Karpas-422 (cell line): ENCODE measurements at regions not wholly inside any gene's neighbourhood (a gene's known extent, or its start where the extent isn't known, plus 50 kb on each side); places are given as distances from the start of the nearest gene placed in this dataset.

ENCODE experiments used
- DNase-seq: peaks from one replicate; pipeline ENCODE4 v3.0.0-alpha.2; 2015
- H2AFZ ChIP-seq: fragments of 200-600 bp; sonication (generic); 2 replicates; pipeline ENCODE4 v1.6.1; 2014; ENCODE audit warnings: antibody characterized with exemption, low read length, mixed read lengths
- H3K27ac ChIP-seq: fragments of 200-600 bp; sonication (generic); 2 replicates; pipeline ENCODE4 v1.5.1; 2014; ENCODE audit warnings: mild to moderate bottlenecking, low read length, moderate library complexity
- H3K27me3 ChIP-seq: fragments of 200-600 bp; sonication (generic); 2 replicates; pipeline ENCODE4 v1.6.1; 2014; ENCODE audit warnings: low read length, mixed read lengths
- H3K36me3 ChIP-seq: fragments of 200-600 bp; sonication (generic); 2 replicates; pipeline ENCODE4 v1.6.1; 2014; ENCODE audit warnings: low read length, mixed read lengths; ENCODE audit not compliant: insufficient read depth
- H3K4me1 ChIP-seq: fragments of 200-600 bp; sonication (generic); 2 replicates; pipeline ENCODE4 v1.6.1; 2014; ENCODE audit warnings: mild to moderate bottlenecking, low read length, mixed read lengths
- H3K4me2 ChIP-seq: fragments of 200-600 bp; sonication (generic); 2 replicates; pipeline ENCODE4 v1.6.1; 2014; ENCODE audit warnings: low read length, low read depth, mild to moderate bottlenecking; ENCODE audit not compliant: poor library complexity, severe bottlenecking
- H3K4me3 ChIP-seq: fragments of 200-600 bp; sonication (generic); 2 replicates; pipeline ENCODE4 v1.5.1; 2014; ENCODE audit warnings: mild to moderate bottlenecking, antibody characterized with exemption, low read length, mixed read lengths
- H3K79me2 ChIP-seq: fragments of 200-600 bp; sonication (generic); 2 replicates; pipeline ENCODE4 v1.6.1; 2014; ENCODE audit warnings: mild to moderate bottlenecking, low read length, mixed read lengths
- H3K9ac ChIP-seq: fragments of 200-600 bp; sonication (generic); 2 replicates; pipeline ENCODE4 v1.6.0; 2014; ENCODE audit warnings: low read length
- H3K9me2 ChIP-seq: fragments of 200-600 bp; sonication (generic), shearing (Covaris generic); replicated peaks from 2 replicates; pipeline ENCODE4 v1.6.0; 2014; ENCODE audit warnings: mild to moderate bottlenecking, low read length, moderate library complexity; ENCODE audit not compliant: insufficient read depth
- H3K9me3 ChIP-seq: fragments of 300-700, 200-600 bp; sonication (generic); 2 replicates; pipeline ENCODE4 v1.6.1; 2014; ENCODE audit warnings: low read length, mixed read lengths
- H4K20me1 ChIP-seq: fragments of 200-600 bp; sonication (generic); 2 replicates; pipeline ENCODE4 v1.6.1; 2014; ENCODE audit warnings: mild to moderate bottlenecking, antibody characterized with exemption, low read length, low read depth; ENCODE audit not compliant: insufficient read depth

DNA sequence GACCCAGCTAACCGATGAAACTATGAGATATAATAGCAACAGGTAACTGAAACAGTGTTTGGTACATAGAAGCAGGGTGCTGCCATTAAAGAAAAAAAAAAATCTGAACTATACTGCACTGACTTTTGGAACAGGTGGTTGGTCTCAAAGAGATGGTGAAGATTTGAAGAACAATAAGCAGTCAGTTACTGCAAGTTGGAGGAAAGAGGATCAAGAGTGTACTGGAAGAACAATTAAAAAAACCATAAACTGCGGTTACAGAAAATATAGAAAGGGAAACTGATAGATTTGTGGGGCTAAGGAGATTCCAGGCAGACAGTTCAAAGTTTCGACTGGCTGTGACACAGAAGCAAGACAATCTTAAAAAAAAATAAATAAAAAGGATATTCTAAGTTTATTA is 181.9 kb upstream of the TRAM1L1 start:
- no peak overlapping the region for H2AFZ ChIP-seq
- H3K4me1 ChIP-seq = no peaks in the 10 kb centered on the region
- H3K4me3 ChIP-seq = no peak overlapping the region
- no peaks in the 10 kb centered on the region for H3K9me2 ChIP-seq
- DNase-seq = no peak
- H3K79me2 ChIP-seq = no peaks in the 10 kb centered on the region
- peaks cover 3% of the 10 kb centered on the region; the same call in 1 of the 2 replicates for H3K9me3 ChIP-seq
- H3K9ac ChIP-seq = no peak overlapping the region
- no peak overlapping the region for H3K27ac ChIP-seq
- H3K4me2 ChIP-seq = no peak overlapping the region
- H3K36me3 ChIP-seq = no peaks in the 10 kb centered on the region
- no peaks in the 10 kb centered on the region for H3K27me3 ChIP-seq
- no peaks in the 10 kb centered on the region for H4K20me1 ChIP-seq

DNA sequence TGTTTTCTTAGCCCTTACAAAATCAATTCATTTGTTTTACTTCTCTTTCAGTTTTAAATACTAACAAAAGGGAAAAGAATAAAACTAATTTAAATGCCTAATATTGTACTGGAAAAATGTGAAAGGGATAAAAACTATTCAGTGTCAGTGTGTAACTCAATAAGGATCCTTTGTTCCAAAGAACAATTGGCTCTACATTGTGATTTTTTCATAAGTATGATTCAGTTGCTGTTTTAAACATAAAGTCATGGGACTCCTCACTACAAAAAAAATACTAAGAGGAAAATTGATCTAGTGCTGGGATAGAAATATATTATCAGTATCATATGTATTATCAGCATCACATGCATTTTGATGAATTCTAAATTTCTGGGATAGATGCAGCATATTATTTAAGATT is 199.4 kb upstream of the TRAM1L1 start:
- no peaks in the 10 kb centered on the region for H3K27me3 ChIP-seq
- no peak overlapping the region for H3K27ac ChIP-seq
- H2AFZ ChIP-seq = no peak overlapping the region
- H3K79me2 ChIP-seq = no peaks in the 10 kb centered on the region
- H3K9me2 ChIP-seq = no peaks in the 10 kb centered on the region
- no peaks in the 10 kb centered on the region for H4K20me1 ChIP-seq
- H3K9me3 ChIP-seq = no peaks in the 10 kb centered on the region; the same call in 1 of the 2 replicates
- no peaks in the 10 kb centered on the region for H3K36me3 ChIP-seq
- no peak overlapping the region for H3K4me3 ChIP-seq
- H3K9ac ChIP-seq = no peak overlapping the region
- H3K4me1 ChIP-seq = no peaks in the 10 kb centered on the region
- no peak for DNase-seq
- H3K4me2 ChIP-seq = no peak overlapping the region

DNA sequence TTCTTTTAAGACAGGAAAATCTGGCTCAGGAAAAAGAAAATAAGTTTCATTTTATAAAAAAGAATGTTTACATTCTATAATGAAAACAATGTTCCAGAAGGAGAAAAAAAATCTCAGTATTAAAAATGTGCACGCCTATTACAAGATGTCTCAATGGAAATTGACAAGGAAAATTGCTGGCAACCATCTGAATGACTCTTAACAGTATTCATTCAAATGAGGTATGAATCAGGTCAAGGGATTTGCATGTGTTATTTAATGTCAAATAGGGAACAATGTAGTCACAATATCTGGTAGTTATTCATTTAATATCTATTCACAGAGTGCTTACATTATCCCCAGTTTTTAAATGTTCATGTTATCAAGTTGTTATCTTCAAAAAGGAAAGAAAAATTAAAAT is 208.4 kb upstream of the TRAM1L1 start:
- no peak for DNase-seq
- Histone ChIP-seq H3K27ac (no peak overlapping the region), H2AFZ (no peak overlapping the region), H3K27me3 (no peaks in the 10 kb centered on the region), H3K36me3 (no peaks in the 10 kb centered on the region), H3K9me3 (peaks cover 8% of the 10 kb centered on the region), H3K9ac (no peak overlapping the region), H3K4me2 (no peak overlapping the region), H3K4me3 (no peak overlapping the region), H4K20me1 (no peaks in the 10 kb centered on the region), H3K4me1 (no peaks in the 10 kb centered on the region), H3K9me2 (no peaks in the 10 kb centered on the region), H3K79me2 (no peaks in the 10 kb centered on the region)

DNA sequence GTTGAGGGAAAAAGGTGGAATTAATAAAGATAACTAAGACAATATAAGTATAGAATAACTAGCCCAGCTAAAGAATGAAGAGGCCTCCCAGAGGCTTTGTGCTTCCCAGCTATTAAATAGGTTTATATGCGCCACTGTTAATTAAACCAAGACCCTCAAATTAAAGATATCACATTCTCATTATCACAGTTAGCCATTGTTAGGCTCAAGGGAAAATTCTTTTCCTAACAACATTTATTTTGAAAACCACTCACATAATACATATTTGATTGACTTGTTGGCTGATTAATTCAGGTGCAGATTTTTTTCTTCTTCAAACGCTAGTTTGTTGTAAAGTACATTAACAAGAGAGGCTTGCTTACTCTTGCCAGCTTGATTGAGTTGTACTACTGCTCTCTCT is 216.8 kb upstream of the TRAM1L1 start:
- no peak overlapping the region for H2AFZ ChIP-seq
- no peak overlapping the region for H3K4me2 ChIP-seq

DNA sequence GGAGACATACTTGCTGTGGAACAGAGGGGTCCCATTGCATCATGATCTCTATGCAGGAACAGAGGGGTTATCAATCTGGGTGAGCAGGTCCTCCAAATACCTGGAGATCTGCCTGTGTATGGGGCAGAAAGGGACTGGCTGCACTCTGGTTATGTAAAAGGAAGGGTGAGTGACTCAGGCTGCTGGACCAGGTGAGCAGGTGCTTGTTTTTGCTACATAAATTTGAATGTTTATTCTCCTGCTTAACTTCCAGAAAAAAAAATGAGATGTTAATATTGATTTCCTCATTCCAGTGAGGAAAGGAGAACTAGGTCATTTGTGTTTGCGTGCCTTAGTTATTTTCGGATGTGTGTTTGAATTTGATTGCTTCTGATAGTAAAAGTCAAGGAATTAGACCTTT is 225.8 kb upstream of the TRAM1L1 start:
- no peaks in the 10 kb centered on the region for H4K20me1 ChIP-seq
- H3K9me2 ChIP-seq = no peaks in the 10 kb centered on the region
- H3K79me2 ChIP-seq = no peaks in the 10 kb centered on the region
- H3K4me3 ChIP-seq = no peak overlapping the region
- peaks cover 26% of the 10 kb centered on the region for H3K9me3 ChIP-seq
- H3K27me3 ChIP-seq = no peaks in the 10 kb centered on the region
- H3K36me3 ChIP-seq = no peaks in the 10 kb centered on the region
- H3K4me1 ChIP-seq = no peaks in the 10 kb centered on the region
- no peak overlapping the region for H3K9ac ChIP-seq
- H3K4me2 ChIP-seq = no peak overlapping the region
- no peak for DNase-seq
- H3K27ac ChIP-seq = no peak overlapping the region
- H2AFZ ChIP-seq = no peak overlapping the region

More for the DNA sequence above, 216.8 kb upstream of the TRAM1L1 start:
- Histone ChIP-seq H3K4me1 (no peaks in the 10 kb centered on the region), H3K79me2 (no peaks in the 10 kb centered on the region), H3K36me3 (no peaks in the 10 kb centered on the region), H4K20me1 (no peaks in the 10 kb centered on the region), H3K27ac (no peak overlapping the region), H3K9me2 (no peaks in the 10 kb centered on the region), H3K9me3 (peaks cover 13% of the 10 kb centered on the region; the same call in 1 of the 2 replicates), H3K4me3 (no peak overlapping the region), H3K27me3 (no peaks in the 10 kb centered on the region), H3K9ac (no peak overlapping the region)
- no peak for DNase-seq

DNA sequence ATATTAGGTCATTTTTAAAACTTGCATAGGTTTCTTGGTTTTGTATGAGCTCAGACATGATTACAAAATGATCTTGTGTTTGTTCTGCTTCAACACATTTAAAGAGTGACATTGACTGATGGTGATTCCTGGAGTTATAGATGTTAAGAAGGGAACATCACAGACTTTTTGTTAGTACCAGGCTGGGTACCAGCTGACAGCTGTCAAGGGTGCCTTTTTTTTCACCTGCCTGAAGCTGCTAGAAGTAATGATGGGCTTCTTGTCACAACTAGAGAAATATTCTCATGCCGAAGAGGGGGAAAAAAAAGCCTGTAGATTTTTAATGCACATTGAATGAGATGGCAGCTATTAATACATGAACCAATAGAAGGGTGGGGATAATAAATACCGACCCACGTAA is 226.6 kb upstream of the TRAM1L1 start:
- no peaks in the 10 kb centered on the region for H3K27me3 ChIP-seq
- no peaks in the 10 kb centered on the region for H4K20me1 ChIP-seq
- no peaks in the 10 kb centered on the region for H3K36me3 ChIP-seq
- no peaks in the 10 kb centered on the region for H3K79me2 ChIP-seq
- no peaks in the 10 kb centered on the region for H3K4me1 ChIP-seq
- H3K4me2 ChIP-seq = no peak overlapping the region
- no peak for DNase-seq
- no peak overlapping the region for H3K9ac ChIP-seq
- H3K27ac ChIP-seq = no peak overlapping the region
- H3K9me2 ChIP-seq = no peaks in the 10 kb centered on the region
- peaks cover 24% of the 10 kb centered on the region for H3K9me3 ChIP-seq
- no peak overlapping the region for H3K4me3 ChIP-seq
- H2AFZ ChIP-seq = no peak overlapping the region

DNA sequence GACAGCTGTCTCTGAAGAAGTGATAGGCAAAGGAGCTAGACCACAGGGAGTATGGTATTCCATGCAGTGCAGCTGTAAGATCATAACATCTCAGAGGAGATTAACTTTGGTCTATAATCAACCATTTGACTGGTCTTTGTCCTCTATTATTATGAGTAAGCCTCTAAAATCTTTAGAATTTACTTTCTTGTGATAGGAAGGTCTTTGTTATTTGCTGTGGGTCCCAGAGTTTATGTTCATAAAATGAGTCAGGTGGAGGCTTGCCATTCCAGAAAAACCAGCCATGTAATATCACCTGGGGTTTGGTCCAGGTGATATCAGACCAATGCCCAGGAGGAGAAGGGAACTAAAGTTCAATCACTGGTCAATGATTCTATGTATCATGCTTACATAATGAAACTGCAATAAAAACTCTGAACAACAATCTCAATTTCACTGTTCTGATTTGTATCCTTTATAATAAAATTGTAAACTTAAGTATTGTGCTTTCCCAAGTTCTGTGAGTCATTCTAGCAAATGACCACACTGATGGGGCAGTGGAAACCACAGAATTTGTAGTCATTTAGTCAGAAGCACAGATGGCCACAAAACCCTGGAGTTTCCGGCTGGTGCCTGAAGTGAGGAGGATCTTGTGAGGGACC is 239.6 kb upstream of the TRAM1L1 start:
- Histone ChIP-seq H2AFZ (no peak overlapping the region), H3K4me3 (no peak overlapping the region), H3K9me3 (peaks cover 23% of the 10 kb centered on the region), H3K9ac (no peak overlapping the region), H3K36me3 (no peaks in the 10 kb centered on the region), H3K4me1 (no peaks in the 10 kb centered on the region), H3K4me2 (no peak overlapping the region), H3K27me3 (no peaks in the 10 kb centered on the region), H4K20me1 (no peaks in the 10 kb centered on the region), H3K79me2 (no peaks in the 10 kb centered on the region), H3K27ac (no peak overlapping the region), H3K9me2 (no peaks in the 10 kb centered on the region)
- no peak for DNase-seq

DNA sequence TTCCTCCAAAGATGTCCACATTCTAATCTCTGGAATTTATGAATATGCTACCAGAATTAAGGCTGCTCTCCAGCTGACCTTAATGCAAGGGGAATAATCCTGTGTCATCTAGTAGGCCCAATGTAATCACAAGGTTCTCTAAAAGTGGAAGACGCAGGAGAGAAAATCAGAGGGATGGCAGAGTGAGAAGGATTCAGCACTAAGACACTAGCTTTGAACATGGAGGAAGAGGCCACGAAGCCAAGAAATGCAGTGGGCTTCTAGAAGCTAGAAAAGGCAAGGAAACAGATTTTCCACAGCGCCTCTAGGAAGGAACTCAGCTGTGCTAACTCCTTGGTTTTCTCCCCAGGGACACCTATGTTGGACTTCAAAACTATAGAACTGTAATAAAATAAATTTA is 240.7 kb upstream of the TRAM1L1 start:
- H3K27me3 ChIP-seq = no peaks in the 10 kb centered on the region
- H3K4me2 ChIP-seq = no peak overlapping the region
- H3K79me2 ChIP-seq = no peaks in the 10 kb centered on the region
- no peaks in the 10 kb centered on the region for H3K9me2 ChIP-seq
- DNase-seq = no peak
- no peak overlapping the region for H3K9ac ChIP-seq
- H3K9me3 ChIP-seq = peaks cover 27% of the 10 kb centered on the region
- H4K20me1 ChIP-seq = no peaks in the 10 kb centered on the region
- no peak overlapping the region for H3K4me3 ChIP-seq
- H3K36me3 ChIP-seq = no peaks in the 10 kb centered on the region
- H3K27ac ChIP-seq = no peak overlapping the region
- H2AFZ ChIP-seq = no peak overlapping the region
- H3K4me1 ChIP-seq = no peaks in the 10 kb centered on the region

DNA sequence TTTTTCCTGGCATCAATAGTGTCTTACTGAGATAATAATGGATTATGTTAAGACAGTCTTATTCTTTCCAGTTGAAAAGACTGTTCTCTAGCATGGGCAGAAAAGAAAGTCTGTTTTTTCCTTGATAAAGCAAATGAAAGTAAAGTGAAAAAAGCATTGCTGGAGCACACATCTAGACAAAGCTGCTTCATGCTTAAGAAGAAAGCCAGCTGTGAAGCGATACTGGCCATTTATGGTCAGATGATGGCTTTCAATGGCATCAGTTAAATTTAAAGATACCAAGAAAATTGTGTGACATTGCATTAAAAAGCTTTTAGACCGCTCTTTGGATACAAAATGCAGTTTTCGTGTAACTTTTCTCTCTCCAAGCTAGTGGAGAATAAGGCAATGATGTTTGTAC is 242.1 kb upstream of the TRAM1L1 start:
- no peaks in the 10 kb centered on the region for H3K4me1 ChIP-seq
- no peak overlapping the region for H2AFZ ChIP-seq
- no peaks in the 10 kb centered on the region for H3K9me2 ChIP-seq
- H3K4me2 ChIP-seq = no peak overlapping the region
- H3K27ac ChIP-seq = no peak overlapping the region
- H3K4me3 ChIP-seq = no peak overlapping the region
- no peaks in the 10 kb centered on the region for H3K36me3 ChIP-seq
- no peaks in the 10 kb centered on the region for H3K27me3 ChIP-seq
- no peak for DNase-seq
- no peak overlapping the region for H3K9ac ChIP-seq
- H3K9me3 ChIP-seq = peaks cover 27% of the 10 kb centered on the region
- no peaks in the 10 kb centered on the region for H4K20me1 ChIP-seq
- H3K79me2 ChIP-seq = no peaks in the 10 kb centered on the region
